Lower lobe of right lung (tissue), 2 donors: ENCODE measurements at regions not wholly inside any gene's neighbourhood (a gene's known extent, or its start where the extent isn't known, plus 50 kb on each side); places are given as distances from the start of the nearest gene placed in this dataset.
A peak's percentile ranks its signal among the peaks of the same experiment; 100 is the strongest.

Source experiments
- ATAC-seq, 2 donors: fragments of 200-7000 bp; cut with Tn5 transposase; one replicate each; pipeline ENCODE4 v1.9.1; 2020 to 2022; ENCODE audit warnings: mild to moderate bottlenecking in 2 of 2, moderate library complexity in 2 of 2
- DNase-seq: peaks from one replicate; pipeline ENCODE4 v3.0.0-alpha.2; 2020
- H3K27ac ChIP-seq: fragments of 200-600 bp; one replicate; pipeline ENCODE4 v1.8.0; 2022
- H3K27me3 ChIP-seq: fragments of 200-600 bp; one replicate; pipeline ENCODE4 v1.8.0; 2022; ENCODE audit warnings: low read depth
- H3K36me3 ChIP-seq: fragments of 200-600 bp; one replicate; pipeline ENCODE4 v1.8.0; 2022; ENCODE audit warnings: mild to moderate bottlenecking
- H3K4me1 ChIP-seq: fragments of 200-600 bp; one replicate; pipeline ENCODE4 v1.8.0; 2022
- H3K4me3 ChIP-seq: fragments of 200-600 bp; one replicate; pipeline ENCODE4 v1.8.0; 2022; ENCODE audit warnings: mild to moderate bottlenecking
- H3K9me3 ChIP-seq: fragments of 200-600 bp; one replicate; pipeline ENCODE4 v1.8.0; 2022
- CTCF ChIP-seq: fragments of 200-600 bp; IDR thresholded peaks from one replicate; pipeline ENCODE4 v1.8.0; 2022; ENCODE audit warnings: antibody characterized with exemption, mild to moderate bottlenecking
- intact Hi-C: fragments of 100-400 bp; cut with DNase I; formaldehyde crosslinking; loops from one replicate; pipeline ENCODE4 v1.11.0; 2022
- donor health status: DM: no; HTN: yes; CAD: no; lungs with severe emphysema.

DNA sequence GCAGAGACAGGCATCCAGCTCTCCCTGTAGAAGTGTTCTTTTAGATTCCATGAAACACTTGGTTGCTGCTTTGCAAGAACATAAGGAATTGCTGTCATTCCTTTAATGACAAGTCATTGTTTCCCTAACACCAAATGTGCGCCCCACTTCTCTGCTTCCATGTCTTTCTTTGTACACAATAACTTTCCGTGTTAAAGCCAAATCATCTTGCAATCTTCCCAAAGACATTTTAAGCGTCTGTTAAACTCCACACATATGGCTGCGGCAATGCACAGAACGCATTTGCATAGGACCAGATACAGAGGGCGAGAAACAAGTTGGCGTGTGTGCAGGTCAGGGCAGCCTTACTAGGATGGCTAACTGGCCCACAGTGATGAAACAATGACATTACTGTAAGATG lies 399.3 kb upstream of the PRKCQ start:
- intact Hi-C loops: no loop called here
- ATAC-seq: no peak

DNA sequence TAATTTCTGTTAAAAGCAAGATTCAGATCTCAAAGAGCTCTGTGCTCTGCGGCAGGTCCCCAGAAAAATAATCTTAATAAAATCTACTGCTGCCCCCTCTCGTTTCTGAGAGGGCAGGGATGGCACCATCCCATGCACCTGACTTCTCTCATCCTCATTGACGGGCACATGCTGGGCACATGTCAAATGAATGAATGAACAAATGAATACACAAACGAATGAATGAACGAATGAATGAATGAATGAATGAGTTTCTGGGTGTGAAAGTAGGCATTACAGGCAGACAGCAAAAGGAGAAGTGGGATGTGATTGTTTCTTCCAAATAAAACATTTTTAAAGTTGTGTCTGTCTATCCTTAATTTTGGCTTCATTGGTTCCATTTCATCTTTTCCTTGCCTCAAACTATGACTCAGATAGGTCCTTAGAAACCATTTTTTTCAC lies 398.1 kb upstream of the PRKCQ start:
- TF ChIP-seq CTCF: no peak
- intact Hi-C loops: no loop called here

More for the DNA sequence above, 399.3 kb upstream of the PRKCQ start:
- DNase-seq: no peak
- Histone ChIP-seq H3K27me3 (no peaks in the 10 kb centered on the region), H3K4me3 (no peak overlapping the region), H3K36me3 (no peaks in the 10 kb centered on the region), H3K27ac (no peak overlapping the region), H3K9me3 (no peaks in the 10 kb centered on the region), H3K4me1 (peaks cover 4% of the 10 kb centered on the region)
- TF ChIP-seq CTCF: no peak

DNA sequence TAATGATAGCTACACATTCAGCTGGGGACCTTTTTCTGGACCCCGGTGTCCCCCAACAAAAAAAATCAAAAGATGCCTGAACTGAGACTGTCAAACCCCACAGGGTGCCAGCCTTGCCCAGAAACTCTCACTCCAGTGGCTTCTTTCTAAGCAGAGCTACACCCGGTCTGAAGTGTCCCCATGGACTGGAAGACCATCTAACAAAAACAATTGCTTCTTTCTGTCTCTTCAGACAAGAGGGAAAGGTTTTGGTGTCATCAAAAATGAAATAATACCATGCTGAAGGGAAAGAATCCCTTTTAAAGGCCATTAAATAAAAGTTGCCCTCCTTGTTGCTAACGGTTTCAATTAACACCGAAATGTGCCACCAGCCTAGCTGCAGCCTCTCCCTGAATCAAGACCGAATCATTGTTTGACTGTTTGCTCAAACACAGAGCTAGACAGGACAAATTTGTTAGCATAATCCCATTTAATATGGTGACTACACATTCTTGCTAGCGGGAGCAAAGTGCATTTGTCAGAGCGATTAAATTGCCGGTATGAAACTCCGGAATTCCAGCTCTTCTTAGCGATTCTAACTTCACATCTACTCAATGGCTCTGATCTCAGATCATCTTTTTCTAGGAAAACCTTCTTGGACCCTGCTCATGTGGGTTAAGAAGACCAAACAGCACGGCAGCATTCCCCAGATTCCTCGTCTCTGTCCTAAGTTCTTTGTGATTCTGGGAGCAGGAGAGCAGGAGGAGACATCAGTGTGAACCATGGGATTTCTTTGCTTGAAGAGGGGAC lies 397.5 kb upstream of the PRKCQ start:
- no peaks in the 10 kb centered on the region for H3K36me3 ChIP-seq
- no peak for TF ChIP-seq CTCF
- H3K9me3 ChIP-seq: no peaks in the 10 kb centered on the region
- H3K27me3 ChIP-seq: no peaks in the 10 kb centered on the region
- H3K27ac ChIP-seq: no peak overlapping the region
- H3K4me1 ChIP-seq: peaks cover 7% of the 10 kb centered on the region
- intact Hi-C loops: no loop called here
- ATAC-seq: no peak
- H3K4me3 ChIP-seq: no peak overlapping the region
- DNase-seq: no peak

More for the DNA sequence above, 398.1 kb upstream of the PRKCQ start:
- Histone ChIP-seq H3K4me1 (peaks cover 7% of the 10 kb centered on the region), H3K27ac (no peak overlapping the region), H3K4me3 (no peak overlapping the region), H3K9me3 (no peaks in the 10 kb centered on the region), H3K36me3 (no peaks in the 10 kb centered on the region), H3K27me3 (no peaks in the 10 kb centered on the region)
- DNase-seq (no peak), ATAC-seq (no peak)

- H3K4me3 ChIP-seq: no peak overlapping the region
- no peak for TF ChIP-seq CTCF
- no peaks in the 10 kb centered on the region for H3K36me3 ChIP-seq
- intact Hi-C loops: no loop called here
- ATAC-seq: peak; percentile 33 to 59
- H3K9me3 ChIP-seq: no peaks in the 10 kb centered on the region
- DNase-seq: no peak
- H3K4me1 ChIP-seq: peaks cover 7% of the 10 kb centered on the region
- H3K27ac ChIP-seq: no peak overlapping the region
- H3K27me3 ChIP-seq: no peaks in the 10 kb centered on the region
Measured at GRCh38 chr10:6973899-6974298, 393.8 kb upstream of the PRKCQ start.

DNA sequence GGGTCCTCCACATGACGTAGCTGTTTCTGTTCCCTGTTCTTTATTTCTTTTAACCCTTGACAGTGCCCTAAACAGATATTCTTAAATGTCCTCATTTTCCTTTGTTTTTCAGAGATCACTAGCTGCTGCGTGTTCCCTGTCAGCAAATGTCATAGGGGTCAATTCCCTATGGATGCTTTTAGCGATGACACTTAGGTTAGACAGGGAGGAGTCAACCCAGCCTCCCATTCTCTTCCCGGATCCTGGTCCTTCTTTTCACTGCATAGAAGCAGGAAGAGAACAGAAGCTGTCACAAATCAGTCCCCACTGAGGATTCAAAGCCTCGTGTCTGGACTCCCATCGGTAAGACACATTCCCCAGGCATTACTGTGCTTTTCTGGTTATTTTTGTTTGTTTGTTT lies 392.1 kb upstream of the PRKCQ start:
- H3K36me3 ChIP-seq: no peaks in the 10 kb centered on the region
- no peaks in the 10 kb centered on the region for H3K27me3 ChIP-seq
- no peaks in the 10 kb centered on the region for H3K9me3 ChIP-seq
- intact Hi-C loops: no loop called here
- no peak for ATAC-seq
- H3K4me1 ChIP-seq: peaks cover 7% of the 10 kb centered on the region
- DNase-seq: no peak
- H3K27ac ChIP-seq: no peak overlapping the region
- no peak for TF ChIP-seq CTCF
- H3K4me3 ChIP-seq: no peak overlapping the region
